Stimulated activated CD4-positive, alpha-beta T cell treated with anti-CD3 and anti-CD28 coated beads, Interleukin-1b, Interleukin-23, amount 100 ng/mL, for 4 hours (primary cell): ENCODE measurements at regions not wholly inside any gene's neighbourhood (a gene's known extent, or its start where the extent isn't known, plus 50 kb on each side); places are given as distances from the start of the nearest gene placed in this dataset.
"Not testable (repeated sequence)": the region's sequence is repeated elsewhere in the genome, so short reads cannot be mapped to it uniquely, and the experiment has no call there.

Source experiments
- DNase-seq, 2 donors: peaks; one replicate each; pipeline ENCODE4 v3.0.0-alpha.2; 2020; ENCODE audit warnings: low read depth in 2 of 2

GRCh38 chr12:67759829-67760228, 111.3 kb downstream of the DYRK2 start:
- DNase-seq, result peak in 1 of 2 donors; percentile 12

- DNase-seq, result no peak
These were observed 112.2 kb downstream of the DYRK2 start for GRCh38 chr12:67760586-67761275.

- DNase-seq, result no peak
These were observed 113.0 kb downstream of the DYRK2 start for GRCh38 chr12:67761566-67761965.

GRCh38 chr12:67764055-67764454, 115.5 kb downstream of the DYRK2 start:
- no peak for DNase-seq

- no peak for DNase-seq
These were observed 116.5 kb downstream of the DYRK2 start for GRCh38 chr12:67764946-67765619.

- no peak for DNase-seq
These were observed 117.5 kb downstream of the DYRK2 start for GRCh38 chr12:67765776-67766766.

- no peak for DNase-seq
These were observed 124.0 kb downstream of the DYRK2 start for GRCh38 chr12:67772267-67773169.

- DNase-seq, result no peak
These were observed 125.4 kb downstream of the DYRK2 start for GRCh38 chr12:67773896-67774295.

- DNase-seq, result no peak
These were observed 126.5 kb downstream of the DYRK2 start for GRCh38 chr12:67774983-67775587.

GRCh38 chr12:67780580-67781084, 132.1 kb downstream of the DYRK2 start:
- DNase-seq, result no peak

GRCh38 chr12:67782573-67782972, 134.0 kb downstream of the DYRK2 start:
- DNase-seq, result no peak

GRCh38 chr12:67783393-67783792, 134.8 kb downstream of the DYRK2 start:
- DNase-seq, result no peak

GRCh38 chr12:67784831-67785230, 136.3 kb downstream of the DYRK2 start:
- DNase-seq, result no peak

GRCh38 chr12:67786086-67786485, 137.5 kb downstream of the DYRK2 start:
- no peak for DNase-seq

GRCh38 chr12:67788118-67788517, 139.6 kb downstream of the DYRK2 start:
- DNase-seq, result no peak

GRCh38 chr12:67789266-67789665, 140.7 kb downstream of the DYRK2 start:
- no peak for DNase-seq

- DNase-seq, result no peak
These were observed 142.1 kb downstream of the DYRK2 start for GRCh38 chr12:67790660-67791059.

- not testable (repeated sequence) for DNase-seq
These were observed 142.8 kb downstream of the DYRK2 start for GRCh38 chr12:67791362-67791761.

- no peak for DNase-seq
These were observed 143.6 kb downstream of the DYRK2 start for GRCh38 chr12:67792185-67792584.

- no peak for DNase-seq
These were observed 145.6 kb downstream of the DYRK2 start for GRCh38 chr12:67794161-67794560.

- DNase-seq, result no peak
These were observed 146.7 kb downstream of the DYRK2 start for GRCh38 chr12:67795236-67795635.
